Right cardiac atrium (tissue), 5 donors: ENCODE measurements at regions not wholly inside any gene's neighbourhood (a gene's known extent, or its start where the extent isn't known, plus 50 kb on each side); places are given as distances from the start of the nearest gene placed in this dataset.
A peak's percentile ranks its signal among the peaks of the same experiment; 100 is the strongest.
"Not testable (repeated sequence)": the region's sequence is repeated elsewhere in the genome, so short reads cannot be mapped to it uniquely, and the experiment has no call there.

ENCODE experiments used
- ATAC-seq, 2 donors: fragments of 200-7000 bp; cut with Tn5 transposase; one replicate each; pipeline versions ENCODE4 v1.8.0 to v1.9.1; 2020; ENCODE audit warnings: moderate library complexity in 2 of 2, mild to moderate bottlenecking in 1 of 2
- DNase-seq, 3 donors: peaks; one replicate each; pipeline ENCODE4 v3.0.0-alpha.2; 2020
- H3K27ac ChIP-seq: one replicate; pipeline ENCODE4 v1.5.1; 2013; ENCODE audit warnings: mild to moderate bottlenecking, low read length, control low read depth, moderate library complexity
- H3K27me3 ChIP-seq: one replicate; pipeline ENCODE4 v1.6.1; 2013; ENCODE audit not compliant: control insufficient read depth, insufficient read depth
- H3K4me1 ChIP-seq: one replicate; pipeline ENCODE4 v1.6.1; 2013; ENCODE audit warnings: low read length; ENCODE audit not compliant: control insufficient read depth, insufficient read depth
- H3K4me3 ChIP-seq: one replicate; pipeline ENCODE4 v1.5.1; 2013; ENCODE audit warnings: low read length, control low read depth
- H3K9me3 ChIP-seq: one replicate; pipeline ENCODE4 v1.6.1; 2013; ENCODE audit warnings: low read length; ENCODE audit not compliant: control insufficient read depth
- WGBS: extraction: QIAGEN DNeasy Blood & Tissue Kit; methylation state at CpG from one replicate; pipeline ENCODE4 v1.1.7; 2013; 5-methylcytosine and 5-hydroxymethylcytosine counted together
- intact Hi-C, 4 donors: fragments of 100-400 bp; cut with DNase I; formaldehyde crosslinking; loops; one replicate each; pipeline versions ENCODE4 v1.11.0 to v1.14.0; 2022 to 2023
- donor health status: healthy with polysubstance abuse.
- donor health status: DM: no; HTN: yes; CAD: no.
- donor health status: DM: no; HTN: no; CAD: no.
- donor health status: DM: no; HTN: yes; CAD: no; lungs with severe emphysema.
- donor health status: DM: yes; HTN: yes; CAD: no.

GRCh38 chr9:108746001-108746400 lies 109.8 kb downstream of the ACTL7B start:
- H3K4me3 ChIP-seq = no peak overlapping the region
- intact Hi-C loops = no loop called here
- H3K27me3 ChIP-seq = no peaks in the 10 kb centered on the region
- WGBS = 61% methylated on average over 3 of the region's 3 CpGs
- DNase-seq = no peak
- no peak overlapping the region for H3K27ac ChIP-seq
- no peaks in the 10 kb centered on the region for H3K4me1 ChIP-seq
- H3K9me3 ChIP-seq = no peaks in the 10 kb centered on the region
- no peak for ATAC-seq

- H3K9me3 ChIP-seq = no peaks in the 10 kb centered on the region
- DNase-seq = no peak
- H3K27ac ChIP-seq = no peak overlapping the region
- 88% methylated on average over 2 of the region's 2 CpGs for WGBS
- H3K27me3 ChIP-seq = no peaks in the 10 kb centered on the region
- intact Hi-C loops = no loop called here
- H3K4me3 ChIP-seq = no peak overlapping the region
- no peaks in the 10 kb centered on the region for H3K4me1 ChIP-seq
- no peak for ATAC-seq
These were observed 111.1 kb downstream of the ACTL7B start for GRCh38 chr9:108744641-108745040.

GRCh38 chr9:108743901-108744371 lies 111.8 kb downstream of the ACTL7B start:
- H3K4me3 ChIP-seq = no peak overlapping the region
- DNase-seq (peak in 1 of 3 donors; percentile 36), ATAC-seq (peak; percentile 29 to 31)
- H3K27me3 ChIP-seq = no peaks in the 10 kb centered on the region
- no peak overlapping the region for H3K27ac ChIP-seq
- no peaks in the 10 kb centered on the region for H3K9me3 ChIP-seq
- no peaks in the 10 kb centered on the region for H3K4me1 ChIP-seq
- intact Hi-C loops = no loop called here
- WGBS = 51% methylated on average over 6 of the region's 6 CpGs

DNA sequence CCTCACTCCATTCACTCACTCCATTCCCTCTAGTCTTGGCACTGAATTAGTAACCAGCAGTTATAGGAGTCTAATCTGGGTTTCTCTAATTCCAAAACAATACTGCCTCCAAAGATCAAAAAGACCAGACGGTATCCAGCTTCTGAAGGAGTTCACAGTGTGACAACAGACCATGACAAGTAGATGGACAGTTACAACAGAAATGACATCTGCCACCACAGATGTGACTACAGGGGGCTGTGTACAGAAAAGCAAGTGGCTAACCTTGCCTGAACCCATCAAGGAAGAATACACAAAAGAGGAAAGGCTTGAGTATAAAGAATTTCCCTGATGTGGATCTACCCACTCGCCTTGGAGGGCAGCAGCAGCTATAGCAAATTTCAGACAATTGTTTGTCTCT lies 112.4 kb downstream of the ACTL7B start:
- ATAC-seq (no peak), DNase-seq (no peak)
- intact Hi-C loops = no loop called here
- Histone ChIP-seq H3K4me3 (no peak overlapping the region), H3K9me3 (no peaks in the 10 kb centered on the region), H3K27ac (no peak overlapping the region), H3K4me1 (no peaks in the 10 kb centered on the region), H3K27me3 (no peaks in the 10 kb centered on the region)
- WGBS = 78% methylated on average over 2 of the region's 2 CpGs

- 77% methylated on average over 5 of the region's 5 CpGs for WGBS
- no peaks in the 10 kb centered on the region for H3K4me1 ChIP-seq
- no peak overlapping the region for H3K4me3 ChIP-seq
- H3K27me3 ChIP-seq = no peaks in the 10 kb centered on the region
- ATAC-seq (no peak), DNase-seq (no peak)
- H3K9me3 ChIP-seq = no peaks in the 10 kb centered on the region
- no peak overlapping the region for H3K27ac ChIP-seq
- intact Hi-C loops = no loop called here
These were observed 113.6 kb downstream of the ACTL7B start for GRCh38 chr9:108742191-108742590.

DNA sequence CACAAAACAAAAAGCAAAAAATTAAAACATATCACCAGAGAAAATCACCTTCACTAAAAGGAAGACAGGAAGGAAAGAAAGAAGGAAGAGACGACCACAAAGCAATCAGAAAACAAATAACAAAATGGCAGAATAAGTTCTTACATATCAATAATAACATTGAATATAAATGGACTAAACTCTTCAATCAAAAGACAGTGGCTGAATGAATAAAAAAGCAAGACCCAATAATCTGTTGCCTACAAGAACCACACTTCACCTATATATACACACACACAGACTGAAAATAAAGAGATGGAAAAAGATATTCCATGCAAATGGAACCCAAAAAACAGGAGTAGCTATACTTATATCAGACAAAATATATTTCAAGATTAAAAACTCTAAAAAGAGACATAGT lies 124.5 kb downstream of the ACTL7B start:
- WGBS = 68% methylated on average over 1 of the region's 1 CpG
- not testable (repeated sequence) for H3K27me3 ChIP-seq, H3K4me1 ChIP-seq, H3K9me3 ChIP-seq, DNase-seq, H3K4me3 ChIP-seq, ATAC-seq, H3K27ac ChIP-seq
- intact Hi-C loops = loop anchor here in 1 of 4 donors (10.0 kb wide), 1 partner anchor 316 kb away; no protein-coding TSS in a partner anchor

DNA sequence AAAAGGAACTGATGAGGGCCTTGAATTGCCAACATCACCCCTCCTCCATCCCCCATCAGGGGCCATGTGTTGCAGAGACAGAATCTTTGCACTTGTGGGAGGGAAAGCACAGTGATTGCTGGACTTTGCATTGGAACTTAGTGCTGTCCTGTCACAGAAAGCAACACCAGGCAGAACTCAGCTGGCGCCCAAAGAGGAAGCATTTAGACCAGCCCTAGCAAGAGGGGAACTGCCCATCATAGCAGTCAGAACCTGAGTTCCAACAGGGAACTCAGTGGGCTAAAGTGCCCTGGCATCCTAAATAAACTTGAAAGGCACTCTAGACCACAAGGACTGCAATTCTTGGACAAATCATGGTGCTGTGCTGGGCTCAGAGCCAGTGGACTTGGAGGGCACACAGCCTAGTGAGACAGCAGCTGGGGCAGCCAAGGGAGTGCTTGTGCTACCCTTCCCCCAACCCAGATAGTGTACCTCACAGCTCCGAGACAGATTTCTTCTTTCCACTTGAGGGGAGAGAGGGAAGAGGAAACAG lies 128.1 kb downstream of the ACTL7B start:
- intact Hi-C loops = no loop called here
- 40% methylated on average over 2 of the region's 2 CpGs for WGBS
- Histone ChIP-seq H3K9me3 (no peaks in the 10 kb centered on the region), H3K27me3 (no peaks in the 10 kb centered on the region), H3K27ac (no peak overlapping the region), H3K4me3 (no peak overlapping the region), H3K4me1 (peaks cover 4% of the 10 kb centered on the region)
- DNase-seq (peak; percentile 61 to 86 (median 81)), ATAC-seq (peak; percentile 78 to 86)

GRCh38 chr9:108724652-108725051 lies 131.1 kb downstream of the ACTL7B start:
- Histone ChIP-seq H3K4me1 (peaks cover 4% of the 10 kb centered on the region), H3K27me3 (no peaks in the 10 kb centered on the region), H3K9me3 (no peaks in the 10 kb centered on the region), H3K27ac (no peak overlapping the region), H3K4me3 (no peak overlapping the region)
- no peak for DNase-seq
- WGBS = 75% methylated on average over 5 of the region's 5 CpGs
- intact Hi-C loops = no loop called here
- ATAC-seq = no peak

GRCh38 chr9:108724122-108724521 lies 131.7 kb downstream of the ACTL7B start:
- WGBS = 88% methylated on average over 4 of the region's 4 CpGs
- intact Hi-C loops = no loop called here
- no peaks in the 10 kb centered on the region for H3K9me3 ChIP-seq
- H3K27me3 ChIP-seq = no peaks in the 10 kb centered on the region
- no peak overlapping the region for H3K27ac ChIP-seq
- ATAC-seq (no peak), DNase-seq (no peak)
- H3K4me3 ChIP-seq = no peak overlapping the region
- H3K4me1 ChIP-seq = peaks cover 4% of the 10 kb centered on the region

DNA sequence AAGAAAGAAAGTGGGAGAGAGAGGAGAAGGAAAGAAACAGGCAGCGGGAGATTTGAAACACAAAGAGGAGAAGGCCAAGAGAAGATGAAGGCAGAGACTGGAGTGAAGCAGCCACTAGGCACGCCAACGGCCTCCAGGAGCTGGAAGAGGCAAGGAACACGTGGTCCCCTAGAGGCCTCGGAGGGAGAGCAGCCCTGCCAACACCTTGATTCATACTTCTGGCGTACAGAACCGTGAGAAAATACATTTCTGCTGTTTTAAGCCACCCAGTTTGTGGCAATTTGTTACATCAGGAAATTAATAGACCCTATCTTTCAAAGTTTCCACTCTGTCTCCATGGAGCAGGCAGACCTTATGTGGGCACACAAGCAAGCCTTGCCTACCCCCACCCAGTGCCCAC lies 133.4 kb downstream of the ACTL7B start:
- ATAC-seq (no peak), DNase-seq (peak in 1 of 3 donors; percentile 31)
- Histone ChIP-seq H3K27me3 (no peaks in the 10 kb centered on the region), H3K4me3 (no peak overlapping the region), H3K9me3 (no peaks in the 10 kb centered on the region), H3K27ac (no peak overlapping the region), H3K4me1 (peaks cover under 1% of the 10 kb centered on the region)
- intact Hi-C loops = no loop called here
- 60% methylated on average over 7 of the region's 7 CpGs for whole genome bisulfite sequencing

- H3K4me3 ChIP-seq = no peak overlapping the region
- intact Hi-C loops = no loop called here
- no peaks in the 10 kb centered on the region for H3K4me1 ChIP-seq
- no peaks in the 10 kb centered on the region for H3K27me3 ChIP-seq
- no peak overlapping the region for H3K27ac ChIP-seq
- no peak for DNase-seq
- no peaks in the 10 kb centered on the region for H3K9me3 ChIP-seq
- WGBS = 30% methylated on average over 2 of the region's 2 CpGs
- peak in 1 of 2 donors; percentile 46 for ATAC-seq
These were observed 135.6 kb downstream of the ACTL7B start for GRCh38 chr9:108720191-108720642.

GRCh38 chr9:108710424-108710823 lies 145.4 kb downstream of the ACTL7B start:
- WGBS = 67% methylated on average over 3 of the region's 3 CpGs
- ATAC-seq = no peak
- DNase-seq = no peak
- Histone ChIP-seq H3K27ac (no peak overlapping the region), H3K4me3 (no peak overlapping the region), H3K27me3 (no peaks in the 10 kb centered on the region), H3K9me3 (no peaks in the 10 kb centered on the region), H3K4me1 (no peaks in the 10 kb centered on the region)
- intact Hi-C loops = no loop called here
